ENCODE measurements at regions not wholly inside any gene's neighbourhood (a gene's known extent, or its start where the extent isn't known, plus 50 kb on each side); places are given as distances from the start of the nearest gene placed in this dataset.
"Not testable (repeated sequence)": the region's sequence is repeated elsewhere in the genome, so short reads cannot be mapped to it uniquely, and the experiment has no call there.

DNA sequence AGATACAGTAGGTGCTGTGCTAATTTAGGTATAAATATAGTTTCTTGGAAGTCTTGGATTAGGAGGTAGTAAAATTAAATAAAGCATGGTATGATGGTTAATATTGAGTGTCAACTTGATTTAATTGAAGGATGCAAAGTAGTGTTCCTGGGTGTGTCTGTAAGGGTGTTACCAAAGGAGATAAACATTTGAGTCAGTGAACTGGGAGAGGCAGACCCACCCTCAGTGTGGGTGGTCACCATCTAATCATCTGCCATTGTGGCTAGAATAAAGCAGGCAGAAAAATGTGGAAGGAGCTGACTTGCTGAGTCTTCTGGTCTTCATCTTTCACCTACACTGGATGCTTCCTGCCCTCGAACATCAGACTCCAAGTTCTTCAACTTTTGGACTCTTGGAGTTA lies 153.7 kb upstream of the GK2 start:
- TF ChIP-seq, protein P1, sequence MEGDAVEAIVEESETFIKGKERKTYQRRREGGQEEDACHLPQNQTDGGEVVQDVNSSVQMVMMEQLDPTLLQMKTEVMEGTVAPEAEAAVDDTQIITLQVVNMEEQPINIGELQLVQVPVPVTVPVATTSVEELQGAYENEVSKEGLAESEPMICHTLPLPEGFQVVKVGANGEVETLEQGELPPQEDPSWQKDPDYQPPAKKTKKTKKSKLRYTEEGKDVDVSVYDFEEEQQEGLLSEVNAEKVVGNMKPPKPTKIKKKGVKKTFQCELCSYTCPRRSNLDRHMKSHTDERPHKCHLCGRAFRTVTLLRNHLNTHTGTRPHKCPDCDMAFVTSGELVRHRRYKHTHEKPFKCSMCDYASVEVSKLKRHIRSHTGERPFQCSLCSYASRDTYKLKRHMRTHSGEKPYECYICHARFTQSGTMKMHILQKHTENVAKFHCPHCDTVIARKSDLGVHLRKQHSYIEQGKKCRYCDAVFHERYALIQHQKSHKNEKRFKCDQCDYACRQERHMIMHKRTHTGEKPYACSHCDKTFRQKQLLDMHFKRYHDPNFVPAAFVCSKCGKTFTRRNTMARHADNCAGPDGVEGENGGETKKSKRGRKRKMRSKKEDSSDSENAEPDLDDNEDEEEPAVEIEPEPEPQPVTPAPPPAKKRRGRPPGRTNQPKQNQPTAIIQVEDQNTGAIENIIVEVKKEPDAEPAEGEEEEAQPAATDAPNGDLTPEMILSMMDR (conservative IDR thresholded peaks at IDR 0.05 in 1 of 2, IDR thresholded peaks at IDR 0.05 in 1 of 2; ENCODE audit: low read depth in 1 of 2, low read length in 2 of 2): no peak
- no peak for TF ChIP-seq EZH2 (IDR thresholded peaks at IDR 0.05; ENCODE audit: low read length, missing control alignments)
- Histone ChIP-seq H3K79me2 (ENCODE audit: control insufficient read depth, insufficient read depth, low read length) (no peaks in the 10 kb centered on the region), H3K4me3 (replicated peaks in 1 of 4; ENCODE audit: control extremely low read depth in 1 of 4, insufficient read depth in 1 of 4, low read depth in 3 of 4, low read length in 4 of 4) (no peak overlapping the region), H3K9ac (ENCODE audit: insufficient read depth, low read length) (no peak overlapping the region), H3K9me3 (ENCODE audit: control insufficient read depth, insufficient read depth, low read depth, low read length) (no peaks in the 10 kb centered on the region), H3K27ac (ENCODE audit: insufficient read depth, low read length) (no peak overlapping the region), H3K4me2 (ENCODE audit: extremely low read depth, insufficient read depth, low read length) (no peak overlapping the region), H3K27me3 (ENCODE audit: control insufficient read depth, insufficient read depth, low read length) (no peaks in the 10 kb centered on the region), H3K36me3 (ENCODE audit: control insufficient read depth, insufficient read depth, low read length) (no peaks in the 10 kb centered on the region), H4K20me1 (ENCODE audit: control insufficient read depth, extremely low read depth, insufficient read depth, low read length) (no peaks in the 10 kb centered on the region), H3K4me1 (ENCODE audit: control insufficient read depth, extremely low read depth, insufficient read depth, low read length) (no peaks in the 10 kb centered on the region), H2AFZ (ENCODE audit: low read length) (no peak overlapping the region)
- no peak for DNase-seq (ENCODE audit: low read depth in 2 of 2)

DNA sequence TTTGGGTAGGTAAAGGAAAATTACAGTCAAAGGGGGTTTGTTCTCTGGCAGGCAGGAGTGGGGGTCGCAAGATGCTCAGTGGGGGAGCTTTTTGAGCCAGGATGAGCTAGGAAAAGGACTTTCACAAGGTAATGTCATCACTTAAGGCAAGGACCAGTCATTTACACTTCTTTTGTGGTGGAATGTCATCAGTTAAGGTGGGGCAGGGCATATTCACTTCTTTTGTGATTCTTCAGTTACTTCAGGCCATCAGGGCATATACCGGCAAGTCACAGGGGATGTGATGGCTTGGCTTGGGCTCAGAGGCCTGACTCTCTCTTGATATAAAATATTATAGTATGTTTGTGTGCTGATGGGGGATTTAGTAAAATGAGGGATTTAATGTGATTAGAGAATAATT lies 151.4 kb upstream of the GK2 start:
- H3K4me3 ChIP-seq (replicated peaks in 1 of 4; ENCODE audit: control extremely low read depth in 1 of 4, insufficient read depth in 1 of 4, low read depth in 3 of 4, low read length in 4 of 4); H3K4me2 ChIP-seq (ENCODE audit: extremely low read depth, insufficient read depth, low read length); H3K4me1 ChIP-seq (ENCODE audit: control insufficient read depth, extremely low read depth, insufficient read depth, low read length); DNase-seq (ENCODE audit: low read depth in 2 of 2); H3K36me3 ChIP-seq (ENCODE audit: control insufficient read depth, insufficient read depth, low read length); H3K9me3 ChIP-seq (ENCODE audit: control insufficient read depth, insufficient read depth, low read depth, low read length); H4K20me1 ChIP-seq (ENCODE audit: control insufficient read depth, extremely low read depth, insufficient read depth, low read length); H2AFZ ChIP-seq (ENCODE audit: low read length); H3K79me2 ChIP-seq (ENCODE audit: control insufficient read depth, insufficient read depth, low read length); H3K27ac ChIP-seq (ENCODE audit: insufficient read depth, low read length); H3K27me3 ChIP-seq (ENCODE audit: control insufficient read depth, insufficient read depth, low read length); H3K9ac ChIP-seq (ENCODE audit: insufficient read depth, low read length): not testable (repeated sequence)

DNA sequence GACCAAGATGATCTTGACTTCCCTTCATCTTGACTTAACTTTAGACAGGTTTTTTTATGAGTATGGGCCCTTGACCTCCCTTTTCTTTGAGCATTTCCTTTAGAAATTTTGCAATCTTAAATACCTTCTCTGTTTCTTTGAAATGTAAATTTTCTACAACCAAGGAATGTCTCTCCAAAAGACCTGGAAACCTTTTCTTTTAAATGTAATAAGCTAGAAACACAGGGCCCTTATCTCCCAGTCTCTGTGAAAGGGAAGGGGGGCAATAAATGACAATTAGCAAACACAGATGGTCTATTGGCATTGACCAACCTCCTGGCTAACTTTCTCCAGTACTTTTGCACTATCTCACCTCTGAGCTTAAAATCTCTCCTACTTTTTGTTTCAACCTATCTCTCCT lies 144.3 kb upstream of the GK2 start:
- TF ChIP-seq EZH2 (IDR thresholded peaks at IDR 0.05; ENCODE audit: low read length, missing control alignments): no peak
- TF ChIP-seq, protein P1 (conservative IDR thresholded peaks at IDR 0.05 in 1 of 2, IDR thresholded peaks at IDR 0.05 in 1 of 2; ENCODE audit: low read depth in 1 of 2, low read length in 2 of 2): no peak
- H3K27ac ChIP-seq (ENCODE audit: insufficient read depth, low read length): no peak overlapping the region
- H3K9ac ChIP-seq (ENCODE audit: insufficient read depth, low read length): no peak overlapping the region
- no peak overlapping the region for H3K4me3 ChIP-seq (replicated peaks in 1 of 4; ENCODE audit: control extremely low read depth in 1 of 4, insufficient read depth in 1 of 4, low read depth in 3 of 4, low read length in 4 of 4)
- H3K4me2 ChIP-seq (ENCODE audit: extremely low read depth, insufficient read depth, low read length): no peak overlapping the region
- H3K79me2 ChIP-seq (ENCODE audit: control insufficient read depth, insufficient read depth, low read length): no peaks in the 10 kb centered on the region
- no peak overlapping the region for H2AFZ ChIP-seq (ENCODE audit: low read length)
- no peaks in the 10 kb centered on the region for H3K36me3 ChIP-seq (ENCODE audit: control insufficient read depth, insufficient read depth, low read length)
- no peak for DNase-seq (ENCODE audit: low read depth in 2 of 2)
- no peaks in the 10 kb centered on the region for H3K27me3 ChIP-seq (ENCODE audit: control insufficient read depth, insufficient read depth, low read length)
- no peaks in the 10 kb centered on the region for H3K9me3 ChIP-seq (ENCODE audit: control insufficient read depth, insufficient read depth, low read depth, low read length)
- H4K20me1 ChIP-seq (ENCODE audit: control insufficient read depth, extremely low read depth, insufficient read depth, low read length): no peaks in the 10 kb centered on the region
- H3K4me1 ChIP-seq (ENCODE audit: control insufficient read depth, extremely low read depth, insufficient read depth, low read length): no peaks in the 10 kb centered on the region

DNA sequence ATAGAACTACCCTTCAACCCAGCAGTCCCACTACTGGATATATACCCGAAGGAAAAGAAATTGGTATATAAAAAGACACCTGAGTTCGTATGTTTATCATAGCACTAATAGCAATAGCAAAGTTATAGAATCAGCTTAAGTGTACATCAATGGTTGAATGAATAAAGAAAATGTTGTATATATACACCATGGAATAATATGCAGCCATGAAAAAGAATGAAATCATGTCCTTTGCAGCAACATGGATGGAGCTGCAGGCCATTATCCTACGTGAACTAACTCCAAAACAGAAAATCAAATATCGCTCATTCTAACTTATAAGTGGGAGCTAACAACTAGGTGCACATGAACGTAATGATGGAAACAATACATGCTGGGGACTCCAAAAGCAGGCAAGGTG lies 143.5 kb upstream of the GK2 start:
- Histone ChIP-seq H4K20me1 (ENCODE audit: control insufficient read depth, extremely low read depth, insufficient read depth, low read length) (no peaks in the 10 kb centered on the region), H3K27ac (ENCODE audit: insufficient read depth, low read length) (no peak overlapping the region), H3K79me2 (ENCODE audit: control insufficient read depth, insufficient read depth, low read length) (no peaks in the 10 kb centered on the region), H3K4me1 (ENCODE audit: control insufficient read depth, extremely low read depth, insufficient read depth, low read length) (no peaks in the 10 kb centered on the region), H3K36me3 (ENCODE audit: control insufficient read depth, insufficient read depth, low read length) (no peaks in the 10 kb centered on the region), H3K4me3 (replicated peaks in 1 of 4; ENCODE audit: control extremely low read depth in 1 of 4, insufficient read depth in 1 of 4, low read depth in 3 of 4, low read length in 4 of 4) (no peak overlapping the region), H3K4me2 (ENCODE audit: extremely low read depth, insufficient read depth, low read length) (no peak overlapping the region), H3K9ac (ENCODE audit: insufficient read depth, low read length) (no peak overlapping the region), H2AFZ (ENCODE audit: low read length) (no peak overlapping the region), H3K9me3 (ENCODE audit: control insufficient read depth, insufficient read depth, low read depth, low read length) (no peaks in the 10 kb centered on the region), H3K27me3 (ENCODE audit: control insufficient read depth, insufficient read depth, low read length) (no peaks in the 10 kb centered on the region)
- DNase-seq (ENCODE audit: low read depth in 2 of 2): no peak
- TF ChIP-seq, protein P1 (conservative IDR thresholded peaks at IDR 0.05 in 1 of 2, IDR thresholded peaks at IDR 0.05 in 1 of 2; ENCODE audit: low read depth in 1 of 2, low read length in 2 of 2): no peak
- TF ChIP-seq EZH2 (IDR thresholded peaks at IDR 0.05; ENCODE audit: low read length, missing control alignments): no peak
